Kidney glomerular epithelial cell (primary cell): ENCODE measurements at regions not wholly inside any gene's neighbourhood (a gene's known extent, or its start where the extent isn't known, plus 50 kb on each side); places are given as distances from the start of the nearest gene placed in this dataset.
"Not testable (repeated sequence)": the region's sequence is repeated elsewhere in the genome, so short reads cannot be mapped to it uniquely, and the experiment has no call there.

ENCODE experiments used
- DNase-seq: peaks from one replicate; lab custom pipeline; 2025; lab: John Stamatoyannopoulos, UW

DNA sequence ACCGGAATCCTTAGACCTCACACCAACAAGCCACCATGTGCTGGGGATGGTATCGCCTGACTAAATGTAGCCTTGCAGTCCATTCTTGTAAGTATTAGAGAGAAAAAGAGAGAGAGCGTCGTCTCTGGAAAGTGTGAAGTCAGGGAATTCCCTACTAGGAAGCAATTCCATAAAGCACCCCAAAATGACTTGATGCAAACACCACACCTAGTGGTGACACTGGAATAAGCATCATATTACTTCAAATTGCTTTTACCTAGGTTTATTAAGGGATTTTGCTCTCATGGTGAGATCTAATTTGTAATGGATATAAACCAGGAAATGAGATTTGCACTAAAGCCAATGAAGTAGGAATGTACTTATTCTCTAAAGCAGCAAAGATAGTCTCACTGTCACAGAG, 111.4 kb upstream of the METTL9 start:
- not testable (repeated sequence) for DNase-seq

DNA sequence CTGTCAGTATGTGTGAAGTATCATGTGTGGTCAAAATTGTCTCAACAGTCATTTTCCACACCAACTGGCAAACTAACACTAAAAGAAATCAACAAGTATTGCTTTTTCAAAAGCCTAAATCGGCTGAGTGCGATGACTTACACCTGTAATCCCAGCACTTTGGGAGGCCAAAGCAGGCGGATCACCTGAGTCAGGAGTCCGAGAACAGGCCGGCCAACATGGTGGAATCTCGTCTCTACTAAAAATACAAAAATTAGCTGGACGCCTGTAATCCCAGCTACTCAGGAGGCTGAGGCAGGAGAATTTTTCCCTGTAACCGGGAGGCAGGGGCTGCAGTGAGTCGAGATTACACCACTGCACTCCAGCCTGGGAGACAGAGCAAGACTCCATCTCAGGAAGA, 100.3 kb upstream of the METTL9 start:
- not testable (repeated sequence) for DNase-seq

DNA sequence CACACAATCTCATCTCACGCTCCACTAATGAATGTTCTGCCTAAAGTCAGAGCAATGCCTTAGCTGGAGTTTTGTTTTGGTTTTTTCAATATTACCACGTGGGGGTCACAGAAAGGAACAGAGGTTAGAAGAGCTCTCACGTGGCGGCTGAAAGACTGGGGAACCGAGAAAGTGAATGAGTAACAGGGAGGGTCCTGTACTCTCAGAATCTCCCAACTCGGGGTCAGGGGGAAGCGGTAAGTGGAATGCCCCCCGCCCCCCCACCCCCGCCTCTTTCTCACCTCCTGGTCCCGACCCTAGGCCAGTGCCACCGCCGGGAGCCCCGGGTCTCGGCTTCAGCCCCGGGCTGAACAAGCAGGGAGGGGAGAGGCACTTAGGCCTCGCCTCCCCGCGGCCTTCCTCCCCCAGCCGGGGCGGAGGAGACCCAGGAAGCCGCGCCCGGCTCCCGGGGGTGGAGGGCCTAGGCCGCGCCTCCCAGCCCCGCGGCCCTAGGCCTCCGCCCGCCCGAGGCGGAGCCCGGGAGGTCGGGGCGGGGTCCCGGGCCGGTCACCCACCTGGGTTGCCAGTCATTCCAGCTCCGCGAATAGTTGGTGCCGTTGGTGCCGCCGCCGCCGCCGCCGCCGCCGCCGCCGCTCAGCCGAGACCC, 98.0 kb upstream of the METTL9 start:
- not testable (repeated sequence) for DNase-seq

DNA sequence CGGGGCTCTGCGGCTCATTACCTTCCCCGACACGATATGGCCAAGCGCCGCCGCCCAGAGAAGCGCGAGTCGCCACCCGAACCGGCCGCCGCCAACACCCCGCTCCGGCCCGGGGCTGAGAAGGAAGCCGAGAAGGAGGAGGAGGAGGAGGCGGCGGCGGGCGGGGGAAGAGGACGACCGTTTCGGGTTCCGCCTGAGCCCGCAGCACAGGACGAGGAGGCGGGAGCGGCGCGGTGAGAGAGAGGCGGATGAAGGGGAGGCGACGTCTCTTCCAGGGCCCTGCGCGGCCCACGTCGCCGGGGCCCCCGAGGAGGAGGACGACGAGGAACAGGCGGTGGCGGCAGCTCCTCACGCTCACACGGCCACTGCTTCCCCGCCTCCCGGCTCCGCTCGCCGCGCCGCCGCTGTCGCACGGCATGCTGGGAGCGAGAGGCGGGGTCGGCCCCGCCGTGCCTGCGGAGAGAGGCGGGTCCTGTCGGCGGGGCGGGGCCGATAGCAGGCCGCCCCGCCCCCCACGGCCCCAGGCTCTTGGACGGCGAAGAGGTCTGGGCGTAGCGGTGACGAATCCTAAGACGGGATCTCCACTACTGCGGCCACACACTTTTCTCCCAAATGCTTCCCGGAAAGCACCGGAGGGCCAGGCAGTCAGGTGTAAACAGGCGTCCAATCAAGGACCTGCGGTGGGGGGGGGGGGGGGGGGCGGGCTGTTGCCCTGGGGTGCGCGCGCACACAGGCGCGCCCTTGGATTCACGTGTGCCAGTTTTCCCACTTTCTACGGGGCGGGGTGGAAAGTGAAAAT, 97.3 kb upstream of the METTL9 start:
- DNase-seq: peak; percentile 97

DNA sequence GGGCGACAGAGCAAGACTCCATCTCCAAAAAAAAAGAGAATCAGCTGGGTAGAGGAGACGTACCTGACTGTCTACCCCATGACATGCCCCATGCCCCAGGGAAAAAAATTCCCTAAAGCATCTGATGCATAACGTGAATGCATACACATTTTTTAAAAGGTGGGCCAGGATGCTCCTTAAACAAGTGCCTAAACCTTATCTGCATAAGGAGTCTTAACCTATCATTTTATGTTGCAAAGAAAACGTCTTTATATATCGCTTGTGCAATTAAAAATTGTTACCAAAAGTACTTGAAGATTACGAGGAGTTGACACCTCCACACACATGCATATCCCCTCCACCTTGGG, 95.8 kb upstream of the METTL9 start:
- DNase-seq: not testable (repeated sequence)

DNA sequence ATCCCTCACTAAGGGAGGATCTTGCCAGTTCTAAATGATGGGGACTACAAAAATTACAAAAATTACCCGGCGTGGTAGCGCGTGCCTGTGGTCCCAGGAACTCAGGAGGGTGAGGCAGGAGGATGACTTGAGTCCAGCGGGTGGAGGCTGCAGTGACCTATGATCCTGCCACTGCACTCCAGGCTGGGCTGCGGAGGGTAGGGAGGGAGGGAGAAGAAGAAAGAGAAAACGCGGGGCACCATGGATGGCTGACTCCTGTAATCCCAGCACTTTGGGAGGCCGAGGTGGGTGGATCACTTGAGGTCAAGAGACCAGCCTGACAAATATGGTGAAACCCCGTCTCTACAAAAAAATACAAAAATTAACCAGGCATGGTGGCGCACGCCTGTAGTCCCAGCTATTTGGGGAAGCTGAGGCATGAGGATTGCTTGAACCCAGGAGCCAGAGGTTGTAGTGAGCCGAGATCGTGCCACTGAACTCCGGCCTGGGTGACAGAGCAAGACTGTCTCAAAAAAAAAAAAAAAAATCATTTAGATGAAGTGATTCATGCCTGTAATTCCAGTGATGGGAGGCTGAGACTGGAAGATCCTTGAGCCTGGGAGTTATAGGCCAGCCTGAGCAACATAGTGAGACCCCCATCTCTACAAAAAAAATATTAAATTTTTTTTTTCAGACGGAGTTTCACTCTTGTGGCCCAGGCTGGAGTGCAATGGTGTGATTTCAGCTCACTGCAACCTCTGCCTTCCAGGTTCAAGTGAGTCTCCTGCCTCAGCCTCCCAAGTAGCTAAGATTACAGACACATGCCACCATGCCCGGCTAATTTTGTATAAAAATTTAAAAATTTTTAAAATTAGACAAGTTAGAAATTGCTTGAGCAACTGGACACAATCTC, 95.2 kb upstream of the METTL9 start:
- not testable (repeated sequence) for DNase-seq

DNA sequence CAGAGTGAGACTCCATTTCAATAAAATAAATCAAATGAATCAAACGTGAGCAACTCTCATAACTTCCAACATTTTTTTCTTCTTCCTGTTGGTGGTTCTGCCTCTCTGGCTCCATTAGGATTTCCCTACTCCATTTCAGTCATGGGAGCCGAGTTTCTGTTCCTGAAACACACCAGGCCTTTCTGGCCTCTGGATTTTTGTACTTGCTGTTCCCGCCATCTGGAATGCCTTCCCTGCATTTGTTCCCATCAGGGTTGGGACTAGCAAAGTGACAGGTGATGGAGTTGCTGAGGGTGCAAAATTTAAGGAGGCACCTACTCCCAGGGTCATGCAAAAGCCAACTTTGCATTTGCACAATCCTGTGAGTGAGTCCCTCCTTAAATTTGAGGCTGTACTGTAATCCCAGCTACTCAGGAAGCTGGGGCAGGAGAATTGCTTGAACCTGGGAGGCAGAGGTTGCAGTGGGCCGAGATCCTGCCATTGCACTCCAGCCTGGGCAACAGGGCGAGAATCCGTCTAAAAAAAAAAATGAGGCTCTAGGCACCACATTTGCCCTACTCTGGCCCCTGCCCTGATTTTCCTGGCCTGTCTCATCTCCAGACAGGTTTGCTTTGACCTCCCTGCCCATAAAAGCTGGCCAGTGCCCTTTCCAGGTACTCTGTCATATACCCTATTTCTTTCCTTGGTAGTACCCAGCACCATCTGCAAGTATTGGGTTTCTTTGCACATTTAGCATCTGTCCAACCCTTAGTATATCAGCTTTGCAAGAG, 93.4 kb upstream of the METTL9 start:
- DNase-seq: not testable (repeated sequence)

DNA sequence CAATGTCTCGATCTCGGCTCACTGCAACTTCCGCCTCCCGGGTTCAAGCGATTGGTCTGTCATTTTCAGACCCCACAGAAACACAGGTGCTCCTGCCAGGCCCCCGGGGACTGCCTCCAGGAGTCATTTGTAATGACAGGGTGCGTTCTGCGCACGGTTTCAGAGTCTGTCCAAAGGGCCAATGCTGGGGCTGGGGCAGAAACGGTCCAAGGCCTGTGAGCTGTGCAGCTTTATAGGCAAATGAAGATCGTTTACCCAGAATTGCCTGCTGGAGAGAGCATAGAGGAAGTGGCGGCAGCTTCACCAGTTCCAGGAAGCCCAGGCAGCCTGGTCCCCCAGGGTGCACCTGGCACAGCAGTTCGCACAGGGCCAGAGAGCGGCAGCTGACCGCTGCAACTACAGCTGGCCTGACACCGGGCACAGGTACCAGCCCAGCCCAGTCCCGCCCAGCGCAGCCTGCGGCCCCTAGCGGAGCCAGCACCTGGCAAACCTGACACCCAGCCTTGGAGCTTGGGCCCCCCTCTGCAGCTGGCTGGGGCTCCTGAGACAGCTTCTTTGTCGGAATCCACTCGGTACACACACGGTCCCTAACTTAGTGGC, 92.4 kb upstream of the METTL9 start:
- DNase-seq: not testable (repeated sequence)

DNA sequence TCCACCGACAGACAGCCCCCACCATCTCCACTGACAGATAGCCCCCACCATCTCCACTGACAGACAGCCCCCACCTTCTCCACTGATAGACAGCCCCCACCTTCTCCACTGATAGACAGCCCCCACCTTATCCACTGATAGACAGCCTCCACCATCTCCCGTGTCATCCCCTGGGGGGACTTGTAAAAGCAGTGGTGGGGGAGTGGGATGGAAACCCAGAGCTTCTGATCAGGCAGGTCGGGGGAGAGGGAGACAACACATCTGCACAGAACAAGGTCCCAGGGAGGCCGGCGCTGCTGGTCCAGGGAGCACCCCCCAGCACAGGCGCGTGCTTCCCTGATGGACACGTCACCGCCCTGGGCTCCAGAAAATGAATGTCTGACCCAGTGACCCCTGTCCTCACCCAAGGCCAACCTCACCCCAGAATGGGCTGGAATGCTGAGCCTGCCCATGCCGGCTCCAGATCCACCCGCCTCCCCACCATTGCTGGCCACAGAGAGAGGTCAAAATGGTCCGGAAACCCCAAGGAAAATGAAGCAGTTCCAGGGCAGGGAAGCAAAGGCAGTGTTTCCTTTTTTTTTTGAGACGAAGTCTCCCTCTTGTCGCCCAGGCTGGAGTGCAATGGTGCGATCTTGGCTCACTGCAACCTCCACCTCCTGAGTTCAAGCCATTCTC, 91.6 kb upstream of the METTL9 start:
- DNase-seq: not testable (repeated sequence)

DNA sequence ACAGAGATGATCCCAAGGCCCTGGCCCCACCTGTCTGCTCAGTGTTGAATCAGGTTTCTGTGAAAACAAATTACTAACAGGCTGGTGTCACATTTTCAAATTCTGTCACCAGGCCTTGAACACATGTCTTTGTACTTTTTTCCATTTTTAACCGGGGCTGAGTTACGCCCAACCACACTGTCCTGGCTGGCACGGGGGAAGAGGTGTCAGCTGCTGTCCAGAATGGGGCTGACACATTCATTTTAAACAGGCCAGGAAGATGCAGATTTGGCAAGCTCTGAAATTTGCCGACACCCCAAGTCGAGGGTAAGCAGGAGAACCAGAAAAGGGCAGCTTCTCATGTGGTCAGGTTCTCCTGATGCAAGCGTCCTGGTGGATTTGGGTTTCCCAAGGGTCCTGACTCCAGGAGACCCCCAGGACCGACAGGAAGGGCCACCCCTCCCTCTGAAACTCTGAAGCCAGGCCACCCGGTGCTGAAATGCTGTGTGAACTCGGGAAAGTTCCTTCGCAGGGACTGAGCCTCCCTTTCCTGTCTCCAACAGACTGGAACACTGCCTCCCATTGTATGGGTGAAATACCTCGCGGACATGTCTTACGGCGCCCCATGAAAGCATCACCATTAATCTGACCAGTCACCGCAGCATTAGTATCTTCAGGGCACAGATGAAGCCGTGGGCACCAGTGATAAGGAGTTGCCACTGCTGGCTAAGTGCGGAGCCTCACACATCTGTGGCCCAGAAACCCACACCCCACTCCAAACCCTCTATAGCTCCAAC, 90.5 kb upstream of the METTL9 start:
- DNase-seq: not testable (repeated sequence)

DNA sequence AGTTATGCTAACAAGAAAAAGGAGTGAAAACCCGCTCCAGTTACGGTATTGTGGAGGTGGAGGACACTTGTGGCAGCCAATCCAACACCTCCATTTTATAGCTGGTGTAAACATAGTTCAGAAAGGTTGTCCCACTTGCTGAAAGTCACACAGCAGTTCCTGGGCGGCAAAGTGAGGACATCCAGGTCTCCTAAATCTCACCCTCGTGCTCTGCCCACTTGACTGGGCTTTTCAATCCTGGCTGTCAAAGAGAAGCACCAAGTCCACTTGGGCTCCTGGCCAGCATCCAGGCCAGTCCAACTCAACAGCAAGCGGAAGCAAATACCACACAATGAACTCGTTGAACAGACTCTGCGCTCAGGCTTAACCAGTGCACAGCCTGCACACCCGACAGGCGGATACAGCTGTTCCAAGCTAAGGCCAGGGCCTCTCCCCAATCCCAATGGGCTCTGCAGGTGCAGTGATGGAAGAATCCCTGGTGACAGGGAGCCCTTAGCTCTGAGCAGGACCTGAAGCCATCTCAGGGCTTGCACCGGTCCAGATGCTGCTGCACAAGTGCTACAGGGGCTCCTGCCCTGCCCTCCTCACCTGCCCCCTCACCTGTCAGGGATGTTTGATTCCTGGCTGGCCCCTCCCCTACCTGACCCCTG, 89.8 kb upstream of the METTL9 start:
- not testable (repeated sequence) for DNase-seq

DNA sequence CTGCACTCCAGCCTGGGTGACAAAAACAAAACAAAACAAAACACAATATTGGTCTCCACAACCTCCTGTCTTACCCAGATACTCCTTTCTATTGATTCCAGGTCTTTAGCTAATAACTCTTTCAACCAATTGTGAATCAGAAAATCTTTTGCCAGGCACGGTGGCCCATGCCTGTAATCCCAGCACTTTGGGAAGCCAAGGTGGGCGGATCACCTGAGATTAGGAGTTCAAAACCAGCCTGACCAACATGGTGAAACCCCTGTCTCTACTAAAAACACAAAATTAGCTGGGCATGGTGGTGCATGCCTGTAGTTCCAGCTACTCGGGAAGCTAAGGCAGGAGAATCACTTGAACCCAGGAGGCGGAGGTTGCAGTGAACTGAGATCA, 88.5 kb upstream of the METTL9 start:
- DNase-seq: not testable (repeated sequence)

DNA sequence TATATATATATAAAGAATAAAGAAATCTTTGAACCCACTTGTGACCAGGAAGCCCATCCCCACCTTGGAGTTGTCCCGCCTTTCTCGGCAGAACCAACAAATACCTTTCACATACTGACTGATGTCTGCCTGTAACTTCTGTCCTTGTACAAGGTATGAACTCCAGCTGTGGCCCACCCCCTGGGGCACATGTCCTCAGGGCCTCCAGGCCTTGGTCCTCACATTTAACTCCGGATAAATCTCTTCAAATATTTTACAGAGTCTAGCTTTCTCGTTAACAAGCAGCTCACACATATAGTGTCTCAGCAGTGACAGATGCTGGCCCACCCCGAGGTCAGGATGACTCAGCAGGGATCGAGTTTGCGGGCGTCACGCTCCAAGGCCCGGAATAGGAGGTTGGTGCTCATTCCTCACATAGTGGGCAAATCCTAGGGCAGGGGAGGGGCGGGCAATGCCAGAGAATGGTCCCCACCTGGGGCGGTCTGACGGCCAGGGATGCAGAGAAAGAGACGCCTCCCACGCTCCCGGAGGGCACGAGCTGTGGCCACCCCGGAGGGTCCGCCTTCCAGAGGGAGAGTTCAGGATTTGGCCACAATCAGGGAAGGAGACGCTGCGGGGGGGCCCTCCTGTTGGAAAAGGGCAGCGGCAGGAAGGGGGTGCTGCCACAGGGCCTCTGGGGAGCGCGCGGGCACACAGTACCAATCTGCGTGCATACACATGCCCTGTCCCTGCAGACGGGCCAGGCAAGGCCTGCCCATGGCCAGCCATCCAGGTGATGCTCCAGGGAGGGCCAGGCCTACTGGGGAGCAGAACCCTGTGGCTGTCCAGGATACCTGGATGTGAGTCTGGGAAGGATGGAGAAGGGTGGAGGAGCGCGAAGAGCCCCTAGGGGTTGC, 87.8 kb upstream of the METTL9 start:
- peak; percentile 82 for DNase-seq

DNA sequence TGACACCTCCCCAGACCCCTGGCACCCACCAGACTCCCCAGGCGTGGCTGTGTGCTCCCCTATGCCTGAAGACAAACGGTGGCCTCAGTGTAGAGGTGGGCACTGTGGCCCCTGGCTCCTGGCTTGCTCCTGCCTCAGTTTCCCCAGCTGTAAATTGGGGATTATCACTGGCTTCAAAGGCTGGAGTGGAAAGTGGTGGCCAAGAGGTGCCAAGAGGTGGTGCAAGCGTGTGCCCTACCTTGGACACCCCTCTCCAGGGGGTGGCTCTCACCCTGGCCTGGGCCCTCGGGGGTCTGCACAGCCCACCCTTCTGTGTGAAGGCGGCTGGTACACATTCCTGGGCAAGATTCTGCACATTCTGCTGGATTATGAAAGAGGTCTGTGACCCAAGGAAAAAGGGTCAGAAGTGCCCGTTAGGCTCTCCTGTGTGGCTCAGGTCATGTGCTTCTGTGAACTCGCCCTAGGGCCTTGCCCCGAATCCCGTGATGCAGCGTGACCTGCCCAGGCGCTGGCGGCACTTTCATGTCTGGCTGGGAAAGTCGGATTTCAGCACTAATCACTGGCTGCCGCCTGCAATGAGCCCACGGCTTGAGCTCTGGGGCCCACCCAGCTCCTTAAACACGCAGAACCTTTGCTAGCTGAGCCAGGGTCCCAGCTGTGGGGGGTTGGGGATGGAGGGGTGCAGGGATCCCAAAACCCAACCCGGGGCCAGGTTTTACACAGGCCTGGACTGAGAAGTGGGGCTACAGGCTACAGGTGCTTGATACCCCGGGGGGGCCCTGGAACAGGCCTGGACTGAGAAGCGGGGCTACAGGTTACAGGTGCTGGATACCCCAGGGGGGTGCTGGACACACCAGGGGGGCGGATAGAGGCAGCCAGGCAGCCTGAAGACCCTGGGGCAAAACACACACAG, 86.8 kb upstream of the METTL9 start:
- DNase-seq: not testable (repeated sequence)

DNA sequence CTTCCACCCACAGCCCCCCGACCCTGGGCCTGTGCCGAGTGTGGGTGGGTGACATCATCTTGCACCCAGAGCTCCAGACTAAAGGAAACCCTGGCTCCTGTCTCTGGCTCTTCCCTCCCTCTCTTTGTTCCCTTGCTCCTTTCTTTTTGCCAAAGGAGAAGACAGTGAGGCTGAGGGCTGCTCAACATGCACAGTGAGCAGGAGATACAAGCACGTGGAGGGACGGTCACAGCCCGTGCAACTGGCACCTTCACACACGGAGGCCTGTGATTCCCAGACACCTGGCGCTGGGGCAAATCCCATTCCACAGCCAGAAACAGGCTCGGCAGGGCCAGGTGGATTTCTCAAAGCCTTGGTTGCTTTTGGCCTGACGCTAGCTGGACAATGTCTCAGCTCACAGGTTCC, 86.0 kb upstream of the METTL9 start:
- DNase-seq: not testable (repeated sequence)

DNA sequence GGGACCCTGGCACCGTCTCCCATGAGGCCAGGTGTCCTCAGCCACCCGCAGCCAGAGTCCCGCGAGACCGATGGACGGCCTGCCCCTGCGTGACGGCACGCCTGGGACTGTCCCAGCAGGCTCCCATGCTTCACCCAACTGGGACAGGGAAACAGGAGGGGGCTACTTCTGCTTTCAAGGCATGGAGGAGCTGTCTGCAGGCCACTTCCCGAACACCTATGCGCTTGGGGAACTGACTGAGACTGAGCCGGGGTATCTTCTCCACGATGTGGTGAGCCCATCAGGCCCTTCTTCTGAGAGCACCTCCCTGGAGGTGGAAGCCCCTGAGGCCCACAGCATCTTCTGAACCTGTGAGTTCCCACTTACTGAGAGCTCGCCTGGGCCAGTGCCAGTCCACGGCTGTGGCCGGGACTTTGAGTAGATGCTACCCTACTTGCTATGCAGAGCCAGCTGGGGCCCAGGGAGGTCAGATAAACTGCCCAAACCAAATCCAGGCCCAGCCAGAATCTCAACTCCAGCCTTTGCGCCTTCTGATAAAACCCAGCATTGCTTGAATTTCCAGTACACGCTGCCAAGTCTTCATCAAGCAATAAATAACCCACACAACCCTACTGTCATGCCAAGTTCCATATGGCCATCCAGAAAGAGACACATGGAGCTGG, 85.4 kb upstream of the METTL9 start:
- not testable (repeated sequence) for DNase-seq

DNA sequence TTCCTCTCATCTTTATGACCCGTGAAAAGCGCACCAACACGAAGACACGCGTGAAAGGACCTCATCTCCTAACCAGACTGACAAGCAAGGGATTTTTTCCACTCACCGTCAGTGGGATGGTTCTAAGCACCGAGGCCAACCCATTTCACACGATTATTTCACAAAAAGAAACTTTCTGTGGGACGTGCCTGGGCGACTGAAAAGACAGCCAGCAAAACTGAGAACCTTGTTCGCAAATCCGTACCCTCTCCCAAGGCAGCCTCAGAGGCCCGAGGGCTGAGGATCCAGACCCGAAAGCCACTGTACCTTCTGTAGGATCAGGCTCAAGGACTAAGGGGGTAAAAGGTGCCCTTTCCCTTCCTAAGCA, 84.9 kb upstream of the METTL9 start:
- not testable (repeated sequence) for DNase-seq
